ENCODE measurements at regions not wholly inside any gene's neighbourhood (a gene's known extent, or its start where the extent isn't known, plus 50 kb on each side); places are given as distances from the start of the nearest gene placed in this dataset.

DNA sequence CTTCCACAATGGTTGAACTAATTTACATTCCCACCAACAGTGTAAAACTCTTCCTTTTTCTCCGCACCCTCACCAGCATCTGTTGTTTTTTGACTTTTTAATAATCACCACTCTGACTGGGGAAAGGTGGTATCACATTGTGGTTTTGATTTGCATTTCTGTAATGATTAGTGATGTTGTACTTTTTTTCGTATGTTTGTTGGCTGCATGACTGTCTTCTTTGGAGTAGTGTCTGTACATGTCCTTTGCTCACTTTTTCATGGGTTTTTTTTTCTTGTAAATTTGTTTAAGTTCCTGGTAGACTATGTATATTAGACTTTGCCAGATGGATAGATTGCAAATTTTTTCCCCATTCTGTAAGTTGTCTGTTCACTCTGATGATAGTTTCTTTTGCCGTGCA lies 574.8 kb downstream of the KCNJ3 start:
- no peaks in the 10 kb centered on the region for H3K36me3 ChIP-seq (replicated peaks in 1 of 2; ENCODE audit: control extremely low read depth in 1 of 2, control insufficient read depth in 1 of 2, extremely low read depth in 1 of 2, insufficient read depth in 2 of 2, low read length in 1 of 2)
- TF ChIP-seq, protein P1, sequence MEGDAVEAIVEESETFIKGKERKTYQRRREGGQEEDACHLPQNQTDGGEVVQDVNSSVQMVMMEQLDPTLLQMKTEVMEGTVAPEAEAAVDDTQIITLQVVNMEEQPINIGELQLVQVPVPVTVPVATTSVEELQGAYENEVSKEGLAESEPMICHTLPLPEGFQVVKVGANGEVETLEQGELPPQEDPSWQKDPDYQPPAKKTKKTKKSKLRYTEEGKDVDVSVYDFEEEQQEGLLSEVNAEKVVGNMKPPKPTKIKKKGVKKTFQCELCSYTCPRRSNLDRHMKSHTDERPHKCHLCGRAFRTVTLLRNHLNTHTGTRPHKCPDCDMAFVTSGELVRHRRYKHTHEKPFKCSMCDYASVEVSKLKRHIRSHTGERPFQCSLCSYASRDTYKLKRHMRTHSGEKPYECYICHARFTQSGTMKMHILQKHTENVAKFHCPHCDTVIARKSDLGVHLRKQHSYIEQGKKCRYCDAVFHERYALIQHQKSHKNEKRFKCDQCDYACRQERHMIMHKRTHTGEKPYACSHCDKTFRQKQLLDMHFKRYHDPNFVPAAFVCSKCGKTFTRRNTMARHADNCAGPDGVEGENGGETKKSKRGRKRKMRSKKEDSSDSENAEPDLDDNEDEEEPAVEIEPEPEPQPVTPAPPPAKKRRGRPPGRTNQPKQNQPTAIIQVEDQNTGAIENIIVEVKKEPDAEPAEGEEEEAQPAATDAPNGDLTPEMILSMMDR (IDR thresholded peaks at IDR 0.05): no peak
- TF ChIP-seq EZH2 (IDR thresholded peaks at IDR 0.05; ENCODE audit: borderline replicate concordance, insufficient read depth, low read depth, low read length, poor library complexity, severe bottlenecking): no peak
- ATAC-seq (ENCODE audit: low read depth) (no peak), DNase-seq (no peak)
- H3K9ac ChIP-seq (ENCODE audit: low read length): no peak overlapping the region
- POLR2A ChIA-PET: no interaction called here
- H3K27me3 ChIP-seq (replicated peaks in 1 of 4; ENCODE audit: control extremely low read depth in 1 of 4, control insufficient read depth in 3 of 4, insufficient read depth in 4 of 4, low read length in 3 of 4): no peaks in the 10 kb centered on the region
- H2AFZ ChIP-seq (ENCODE audit: insufficient read depth, low read depth, low read length, poor library complexity, severe bottlenecking): no peak overlapping the region
- H3K4me3 ChIP-seq (ENCODE audit: control extremely low read depth in 1 of 5, extremely low read depth in 1 of 5, insufficient read depth in 1 of 5, low read depth in 2 of 5, low read length in 4 of 5): no peak overlapping the region
- Mint-ChIP-seq H3K9me3 (ENCODE audit: insufficient read depth) (peaks cover 2% of the 10 kb centered on the region), H3K4me3 (no peak overlapping the region), H3K27me3 (no peaks in the 10 kb centered on the region), H3K27ac (no peak overlapping the region), H3K4me1 (no peaks in the 10 kb centered on the region)
- WGBS (ENCODE audit: insufficient coverage): 70% methylated on average over 1 of the region's 3 CpGs
- CTCF ChIA-PET: no interaction called here
- H3K9me3 ChIP-seq (ENCODE audit: control extremely low read depth in 1 of 3, control insufficient read depth in 2 of 3, insufficient read depth in 1 of 3, low read length in 2 of 3): no peaks in the 10 kb centered on the region
- no peaks in the 10 kb centered on the region for H3K4me1 ChIP-seq (ENCODE audit: control insufficient read depth in 2 of 2, insufficient read depth in 2 of 2, low read length in 2 of 2)
- no peaks in the 10 kb centered on the region for H4K20me1 ChIP-seq (ENCODE audit: control insufficient read depth, insufficient read depth, low read length, poor library complexity, severe bottlenecking)
- H3K79me2 ChIP-seq (ENCODE audit: control insufficient read depth, insufficient read depth, low read length): no peaks in the 10 kb centered on the region
- intact Hi-C loops (cut with micrococcal nuclease): no loop called here
- H3K4me2 ChIP-seq (replicated peaks; ENCODE audit: low read depth, low read length, poor library complexity, severe bottlenecking): no peak overlapping the region
- H3K27ac ChIP-seq (ENCODE audit: low read length in 2 of 2): no peak overlapping the region

DNA sequence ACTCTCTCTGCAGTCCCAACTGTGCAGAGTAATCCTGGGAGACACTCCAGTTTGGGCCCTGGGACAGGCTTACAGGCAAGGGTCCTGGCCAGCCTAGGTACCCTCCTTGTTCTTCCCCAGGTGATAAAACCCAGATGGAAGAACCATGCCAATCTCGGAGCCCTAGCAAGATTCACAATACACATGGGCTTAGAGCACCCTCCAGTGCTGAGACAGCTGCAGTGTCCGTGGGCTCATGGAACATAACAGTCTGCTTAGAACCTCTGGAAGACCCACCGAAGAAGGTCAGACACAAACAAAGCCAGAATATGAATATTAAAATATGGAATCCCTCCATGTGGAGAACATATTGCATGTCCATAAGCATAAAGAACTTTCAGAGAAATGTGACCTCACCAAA lies 568.1 kb downstream of the KCNJ3 start:
- H3K27me3 ChIP-seq (replicated peaks in 1 of 4; ENCODE audit: control extremely low read depth in 1 of 4, control insufficient read depth in 3 of 4, insufficient read depth in 4 of 4, low read length in 3 of 4): no peaks in the 10 kb centered on the region
- H3K79me2 ChIP-seq (ENCODE audit: control insufficient read depth, insufficient read depth, low read length): no peaks in the 10 kb centered on the region
- no peaks in the 10 kb centered on the region for H3K4me1 Mint-ChIP-seq
- H4K20me1 ChIP-seq (ENCODE audit: control insufficient read depth, insufficient read depth, low read length, poor library complexity, severe bottlenecking): no peaks in the 10 kb centered on the region
- H3K9me3 Mint-ChIP-seq (ENCODE audit: insufficient read depth): no peaks in the 10 kb centered on the region
- no peak overlapping the region for H2AFZ ChIP-seq (ENCODE audit: insufficient read depth, low read depth, low read length, poor library complexity, severe bottlenecking)
- no peak for TF ChIP-seq EZH2 (IDR thresholded peaks at IDR 0.05; ENCODE audit: borderline replicate concordance, insufficient read depth, low read depth, low read length, poor library complexity, severe bottlenecking)
- TF ChIP-seq, protein P1 (IDR thresholded peaks at IDR 0.05): no peak
- H3K4me3 ChIP-seq (ENCODE audit: control extremely low read depth in 1 of 5, extremely low read depth in 1 of 5, insufficient read depth in 1 of 5, low read depth in 2 of 5, low read length in 4 of 5): no peak overlapping the region
- no peaks in the 10 kb centered on the region for H3K9me3 ChIP-seq (ENCODE audit: control extremely low read depth in 1 of 3, control insufficient read depth in 2 of 3, insufficient read depth in 1 of 3, low read length in 2 of 3)
- intact Hi-C loops (cut with micrococcal nuclease): no loop called here
- H3K27me3 Mint-ChIP-seq: no peaks in the 10 kb centered on the region
- ChIA-PET CTCF (no interaction called here), POLR2A (no interaction called here)
- DNase-seq (no peak), ATAC-seq (ENCODE audit: low read depth) (no peak)
- H3K27ac ChIP-seq (ENCODE audit: low read length in 2 of 2): no peak overlapping the region
- H3K9ac ChIP-seq (ENCODE audit: low read length): no peak overlapping the region
- H3K4me1 ChIP-seq (ENCODE audit: control insufficient read depth in 2 of 2, insufficient read depth in 2 of 2, low read length in 2 of 2): no peaks in the 10 kb centered on the region
- WGBS (ENCODE audit: insufficient coverage): 50% methylated on average over 1 of the region's 3 CpGs
- no peak overlapping the region for H3K4me2 ChIP-seq (replicated peaks; ENCODE audit: low read depth, low read length, poor library complexity, severe bottlenecking)
- no peak overlapping the region for H3K27ac Mint-ChIP-seq
- no peaks in the 10 kb centered on the region for H3K36me3 ChIP-seq (replicated peaks in 1 of 2; ENCODE audit: control extremely low read depth in 1 of 2, control insufficient read depth in 1 of 2, extremely low read depth in 1 of 2, insufficient read depth in 2 of 2, low read length in 1 of 2)
- H3K4me3 Mint-ChIP-seq: no peak overlapping the region

Measured in B cell (primary cell).